GM21825 (cell line): ENCODE measurements at regions not wholly inside any gene's neighbourhood (a gene's known extent, or its start where the extent isn't known, plus 50 kb on each side); places are given as distances from the start of the nearest gene placed in this dataset.
A peak's percentile ranks its signal among the peaks of the same experiment; 100 is the strongest.

Experiments
- ATAC-seq: cut with Tn5 transposase; IDR thresholded peaks from one replicate; pipeline ENCODE4 v1.9.1; 2021; ENCODE audit warnings: mild to moderate bottlenecking, moderate library complexity; ENCODE audit not compliant: unreplicated experiment

GRCh38 chr2:74063486-74063885, 78.8 kb downstream of the TET3 start:
- ATAC-seq = no peak

- no peak for ATAC-seq
Observed at GRCh38 chr2:74065456-74065855, 80.7 kb downstream of the TET3 start.

GRCh38 chr2:74066491-74067203, 81.1 kb downstream of the BOLA3 start:
- ATAC-seq = no peak

GRCh38 chr2:74067221-74067747, 80.4 kb downstream of the BOLA3 start:
- no peak for ATAC-seq

GRCh38 chr2:74070991-74071390, 76.7 kb downstream of the BOLA3 start:
- no peak for ATAC-seq

GRCh38 chr2:74071426-74071825, 76.3 kb downstream of the BOLA3 start:
- ATAC-seq = no peak

GRCh38 chr2:74072565-74072964, 75.1 kb downstream of the BOLA3 start:
- ATAC-seq = no peak

- no peak for ATAC-seq
Observed at GRCh38 chr2:74074487-74074886, 73.2 kb downstream of the BOLA3 start.

- no peak for ATAC-seq
Observed at GRCh38 chr2:74076074-74076470, 71.6 kb downstream of the BOLA3 start.

GRCh38 chr2:74077636-74078035, 70.1 kb downstream of the BOLA3 start:
- no peak for ATAC-seq

- ATAC-seq = no peak
Observed at GRCh38 chr2:74078466-74078865, 69.2 kb downstream of the BOLA3 start.

- ATAC-seq = peak; percentile 59
Observed at GRCh38 chr2:74079522-74080341, 68.0 kb downstream of the BOLA3 start.

GRCh38 chr2:74080346-74080745, 67.4 kb downstream of the BOLA3 start:
- ATAC-seq = peak; percentile 22

- ATAC-seq = no peak
Observed at GRCh38 chr2:74081030-74081762, 66.5 kb downstream of the BOLA3 start.

- ATAC-seq = no peak
Observed at GRCh38 chr2:74081763-74082110, 66.0 kb downstream of the BOLA3 start.

GRCh38 chr2:74083750-74084149, 64.0 kb downstream of the BOLA3 start:
- no peak for ATAC-seq
